ENCODE measurements at regions not wholly inside any gene's neighbourhood (a gene's known extent, or its start where the extent isn't known, plus 50 kb on each side); places are given as distances from the start of the nearest gene placed in this dataset.

DNA sequence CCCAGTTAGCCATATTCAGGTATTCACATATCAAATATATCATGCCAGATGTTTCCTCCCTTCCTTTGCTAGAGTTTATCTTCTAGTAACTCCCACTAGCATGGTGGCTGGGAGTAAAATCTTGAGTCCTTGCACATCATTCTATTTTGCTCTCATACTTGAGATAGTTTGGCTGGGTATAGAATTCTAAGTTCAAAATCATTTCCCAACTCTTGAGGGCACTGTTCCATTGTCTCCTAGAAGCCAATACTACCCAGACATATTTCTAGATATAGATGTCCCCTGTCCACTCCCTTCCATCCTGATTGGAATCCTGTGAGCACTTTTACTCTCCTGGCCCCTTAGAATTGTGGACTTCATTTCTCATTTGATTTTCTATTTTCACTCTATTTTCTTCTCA, 104.7 kb downstream of the ZFP64 start:
- H3K4me3 ChIP-seq (ENCODE audit: control insufficient read depth in 2 of 3, extremely low read depth in 1 of 3, insufficient read depth in 2 of 3, low read depth in 1 of 3, low read length in 3 of 3) = no peak overlapping the region
- H3K27ac ChIP-seq (ENCODE audit: control insufficient read depth, insufficient read depth, low read length) = no peak overlapping the region
- dilution Hi-C loops (cut with MboI; ENCODE audit: extremely low pct_ligation_motif_present, low sequenced_read_pairs) = no loop called here
- peaks cover 20 to 33% of the 10 kb centered on the region in 2 experiments for H3K36me3 ChIP-seq (ENCODE audit: control insufficient read depth in 2 of 2, extremely low read depth in 1 of 2, insufficient read depth in 2 of 2, low read length in 2 of 2)
- no peaks in the 10 kb centered on the region for H3K27me3 ChIP-seq (ENCODE audit: control insufficient read depth, extremely low read depth, insufficient read depth, low read length)
- no peaks in the 10 kb centered on the region for H3K9me1 ChIP-seq (ENCODE audit: control insufficient read depth, extremely low read depth, insufficient read depth, low read length)
- TF ChIP-seq, protein P1, sequence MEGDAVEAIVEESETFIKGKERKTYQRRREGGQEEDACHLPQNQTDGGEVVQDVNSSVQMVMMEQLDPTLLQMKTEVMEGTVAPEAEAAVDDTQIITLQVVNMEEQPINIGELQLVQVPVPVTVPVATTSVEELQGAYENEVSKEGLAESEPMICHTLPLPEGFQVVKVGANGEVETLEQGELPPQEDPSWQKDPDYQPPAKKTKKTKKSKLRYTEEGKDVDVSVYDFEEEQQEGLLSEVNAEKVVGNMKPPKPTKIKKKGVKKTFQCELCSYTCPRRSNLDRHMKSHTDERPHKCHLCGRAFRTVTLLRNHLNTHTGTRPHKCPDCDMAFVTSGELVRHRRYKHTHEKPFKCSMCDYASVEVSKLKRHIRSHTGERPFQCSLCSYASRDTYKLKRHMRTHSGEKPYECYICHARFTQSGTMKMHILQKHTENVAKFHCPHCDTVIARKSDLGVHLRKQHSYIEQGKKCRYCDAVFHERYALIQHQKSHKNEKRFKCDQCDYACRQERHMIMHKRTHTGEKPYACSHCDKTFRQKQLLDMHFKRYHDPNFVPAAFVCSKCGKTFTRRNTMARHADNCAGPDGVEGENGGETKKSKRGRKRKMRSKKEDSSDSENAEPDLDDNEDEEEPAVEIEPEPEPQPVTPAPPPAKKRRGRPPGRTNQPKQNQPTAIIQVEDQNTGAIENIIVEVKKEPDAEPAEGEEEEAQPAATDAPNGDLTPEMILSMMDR (optimal IDR thresholded peaks at IDR 0.05 in 1 of 3, IDR thresholded peaks at IDR 0.05 in 1 of 3, conservative IDR thresholded peaks at IDR 0.05 in 1 of 3; ENCODE audit: extremely low read depth in 1 of 3, insufficient read depth in 2 of 3, low read length in 3 of 3) = no peak
- TF ChIP-seq EZH2 (IDR thresholded peaks at IDR 0.05; ENCODE audit: low read length) = no peak
- H3K9me3 ChIP-seq (ENCODE audit: control insufficient read depth, low read depth, low read length) = peaks cover 5% of the 10 kb centered on the region
- no peak for FAIRE-seq
- no peak overlapping the region for H3K9ac ChIP-seq (ENCODE audit: control insufficient read depth, extremely low read depth, insufficient read depth, low read length)
- H2AFZ ChIP-seq (ENCODE audit: control insufficient read depth, low read length) = no peak overlapping the region
- no peaks in the 10 kb centered on the region for H4K20me1 ChIP-seq (ENCODE audit: control insufficient read depth, extremely low read depth, insufficient read depth, low read length)
- no peak for DNase-seq (ENCODE audit: low read depth, low spot score)
- H3K4me1 ChIP-seq (ENCODE audit: control insufficient read depth, extremely low read depth, insufficient read depth, low read length) = peaks cover 3% of the 10 kb centered on the region
- H3K4me2 ChIP-seq (ENCODE audit: control insufficient read depth, extremely low read depth, insufficient read depth, low read depth, low read length) = no peak overlapping the region
- no peaks in the 10 kb centered on the region for H3K79me2 ChIP-seq (ENCODE audit: control insufficient read depth, insufficient read depth, low read length)

DNA sequence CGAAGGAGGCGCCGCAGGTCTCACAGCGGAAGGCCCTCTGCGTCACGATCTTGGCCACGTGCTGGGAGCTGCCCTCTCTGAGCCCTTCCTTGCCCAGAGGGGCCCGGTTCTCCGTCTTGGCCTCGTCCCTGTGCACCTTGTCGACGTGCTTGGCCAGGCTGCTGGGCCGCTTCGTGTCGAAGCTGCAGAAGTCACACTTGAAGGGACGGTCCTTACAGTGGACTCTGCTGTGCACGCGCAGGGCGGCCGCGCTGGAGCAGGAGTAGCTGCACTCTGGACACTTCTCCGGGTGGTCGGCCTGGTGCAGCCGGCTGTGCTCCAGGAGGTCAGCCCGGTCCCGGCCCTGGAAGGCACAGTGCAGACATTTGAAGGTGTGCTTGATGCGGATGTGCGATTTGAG, 106.9 kb downstream of the ZFP64 start:
- Histone ChIP-seq H3K4me2 (ENCODE audit: control insufficient read depth, extremely low read depth, insufficient read depth, low read depth, low read length) (no peak overlapping the region), H3K36me3 (ENCODE audit: control insufficient read depth in 2 of 2, extremely low read depth in 1 of 2, insufficient read depth in 2 of 2, low read length in 2 of 2) (peaks cover 22 to 37% of the 10 kb centered on the region in 2 experiments), H3K27me3 (ENCODE audit: control insufficient read depth, extremely low read depth, insufficient read depth, low read length) (no peaks in the 10 kb centered on the region), H3K4me1 (ENCODE audit: control insufficient read depth, extremely low read depth, insufficient read depth, low read length) (peaks cover 3% of the 10 kb centered on the region), H3K79me2 (ENCODE audit: control insufficient read depth, insufficient read depth, low read length) (no peaks in the 10 kb centered on the region), H3K9me1 (ENCODE audit: control insufficient read depth, extremely low read depth, insufficient read depth, low read length) (no peaks in the 10 kb centered on the region), H4K20me1 (ENCODE audit: control insufficient read depth, extremely low read depth, insufficient read depth, low read length) (no peaks in the 10 kb centered on the region), H2AFZ (ENCODE audit: control insufficient read depth, low read length) (no peak overlapping the region), H3K9me3 (ENCODE audit: control insufficient read depth, low read depth, low read length) (peaks cover 5% of the 10 kb centered on the region), H3K27ac (ENCODE audit: control insufficient read depth, insufficient read depth, low read length) (no peak overlapping the region), H3K9ac (ENCODE audit: control insufficient read depth, extremely low read depth, insufficient read depth, low read length) (no peak overlapping the region), H3K4me3 (ENCODE audit: control insufficient read depth in 2 of 3, extremely low read depth in 1 of 3, insufficient read depth in 2 of 3, low read depth in 1 of 3, low read length in 3 of 3) (no peak overlapping the region)
- TF ChIP-seq EZH2 (IDR thresholded peaks at IDR 0.05; ENCODE audit: low read length) = no peak
- TF ChIP-seq, protein P1 (optimal IDR thresholded peaks at IDR 0.05 in 1 of 3, IDR thresholded peaks at IDR 0.05 in 1 of 3, conservative IDR thresholded peaks at IDR 0.05 in 1 of 3; ENCODE audit: extremely low read depth in 1 of 3, insufficient read depth in 2 of 3, low read length in 3 of 3) = no peak
- FAIRE-seq = no peak
- dilution Hi-C loops (cut with MboI; ENCODE audit: extremely low pct_ligation_motif_present, low sequenced_read_pairs) = no loop called here
- DNase-seq (ENCODE audit: low read depth, low spot score) = no peak
